GM10266 (cell line): ENCODE measurements at regions not wholly inside any gene's neighbourhood (a gene's known extent, or its start where the extent isn't known, plus 50 kb on each side); places are given as distances from the start of the nearest gene placed in this dataset.

ENCODE experiments used
- DNase-seq: peaks from one replicate; pipeline ENCODE4 v3.0.0; 2012; ENCODE audit errors: extremely low spot score
- TF ChIP-seq, protein P1 (sequence below): IDR thresholded peaks from 2 replicates; pipeline ENCODE4 v1.5.1; 2012; ENCODE audit warnings: mild to moderate bottlenecking, low read depth; ENCODE audit not compliant: control insufficient read depth, insufficient read depth; ENCODE audit errors: missing control alignments

DNA sequence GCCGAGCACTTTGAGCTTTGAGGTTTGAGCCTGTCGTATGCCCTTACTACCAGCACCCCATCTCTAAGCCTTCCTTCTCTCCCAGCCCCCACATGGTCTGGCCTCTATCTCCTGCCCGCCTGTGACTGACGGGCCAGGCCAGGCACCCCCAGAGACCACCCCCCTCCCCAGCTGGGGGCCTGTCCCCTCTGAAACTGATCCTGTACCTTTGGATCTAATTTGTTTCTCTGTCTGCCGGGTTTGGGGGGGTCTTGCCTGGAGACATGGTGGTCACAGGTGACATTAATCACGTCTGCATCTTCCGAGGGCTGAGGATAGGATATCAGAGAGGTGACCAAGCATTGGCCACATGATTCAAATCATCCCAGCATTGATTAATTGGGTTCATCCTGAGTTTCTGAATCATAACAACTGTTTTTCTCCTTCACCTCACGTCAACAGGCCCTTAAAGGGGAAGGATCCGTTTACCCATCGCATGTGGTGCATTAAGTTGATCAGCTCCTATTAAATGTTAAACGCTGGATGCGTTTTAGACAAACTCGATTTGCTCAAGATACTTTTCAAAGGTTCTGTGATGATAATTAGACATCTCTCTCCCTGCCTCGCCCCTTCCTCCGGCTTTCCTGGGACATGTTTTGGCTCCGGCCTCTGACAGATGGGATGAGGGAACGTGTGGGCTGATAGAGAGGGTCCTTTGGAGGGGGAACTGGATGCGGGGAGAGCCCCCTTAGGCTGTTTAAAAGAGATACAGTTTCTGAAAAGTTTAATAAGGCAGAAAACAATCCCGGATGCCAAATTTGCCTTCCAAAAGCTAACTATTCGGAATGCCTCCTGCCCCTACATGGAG lies 63.3 kb upstream of the TBX3 start:
- DNase-seq = no peak
- TF ChIP-seq, protein P1, sequence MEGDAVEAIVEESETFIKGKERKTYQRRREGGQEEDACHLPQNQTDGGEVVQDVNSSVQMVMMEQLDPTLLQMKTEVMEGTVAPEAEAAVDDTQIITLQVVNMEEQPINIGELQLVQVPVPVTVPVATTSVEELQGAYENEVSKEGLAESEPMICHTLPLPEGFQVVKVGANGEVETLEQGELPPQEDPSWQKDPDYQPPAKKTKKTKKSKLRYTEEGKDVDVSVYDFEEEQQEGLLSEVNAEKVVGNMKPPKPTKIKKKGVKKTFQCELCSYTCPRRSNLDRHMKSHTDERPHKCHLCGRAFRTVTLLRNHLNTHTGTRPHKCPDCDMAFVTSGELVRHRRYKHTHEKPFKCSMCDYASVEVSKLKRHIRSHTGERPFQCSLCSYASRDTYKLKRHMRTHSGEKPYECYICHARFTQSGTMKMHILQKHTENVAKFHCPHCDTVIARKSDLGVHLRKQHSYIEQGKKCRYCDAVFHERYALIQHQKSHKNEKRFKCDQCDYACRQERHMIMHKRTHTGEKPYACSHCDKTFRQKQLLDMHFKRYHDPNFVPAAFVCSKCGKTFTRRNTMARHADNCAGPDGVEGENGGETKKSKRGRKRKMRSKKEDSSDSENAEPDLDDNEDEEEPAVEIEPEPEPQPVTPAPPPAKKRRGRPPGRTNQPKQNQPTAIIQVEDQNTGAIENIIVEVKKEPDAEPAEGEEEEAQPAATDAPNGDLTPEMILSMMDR = no peak

DNA sequence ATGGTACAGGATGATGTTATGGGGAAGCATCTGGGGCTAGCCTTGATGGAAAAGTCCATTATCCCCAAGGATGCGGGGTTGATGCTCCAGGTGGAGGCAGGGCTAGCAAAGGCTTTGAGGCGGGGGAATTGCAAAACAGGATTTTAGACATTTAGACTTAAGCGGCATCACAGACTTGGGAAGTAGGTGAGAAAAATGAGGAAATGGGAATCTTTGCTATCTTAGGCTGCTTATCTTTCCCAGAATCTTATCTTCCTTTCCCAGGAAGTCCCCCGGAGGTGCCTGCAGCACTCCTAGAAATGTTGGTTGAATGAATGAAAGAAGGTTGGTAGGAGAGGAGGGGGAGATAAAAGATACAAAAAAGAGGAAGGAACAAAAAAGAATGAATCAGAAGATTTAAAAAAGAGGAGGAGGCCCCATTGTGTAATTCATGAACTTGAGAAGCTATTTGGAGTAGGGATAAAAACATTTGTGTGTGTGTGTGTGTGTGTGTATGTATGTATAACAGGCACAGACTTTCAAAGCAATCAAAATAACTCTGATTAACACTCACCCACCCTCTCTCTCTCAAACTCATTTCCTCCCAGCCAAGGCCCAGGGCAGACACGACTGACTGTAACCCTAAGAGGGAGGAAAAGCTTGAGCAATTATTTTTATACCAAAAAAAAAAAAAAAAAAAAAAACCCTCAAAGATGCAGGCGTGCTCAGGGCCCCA lies 62.5 kb upstream of the TBX3 start:
- DNase-seq = no peak
- TF ChIP-seq, protein P1 = no peak

DNA sequence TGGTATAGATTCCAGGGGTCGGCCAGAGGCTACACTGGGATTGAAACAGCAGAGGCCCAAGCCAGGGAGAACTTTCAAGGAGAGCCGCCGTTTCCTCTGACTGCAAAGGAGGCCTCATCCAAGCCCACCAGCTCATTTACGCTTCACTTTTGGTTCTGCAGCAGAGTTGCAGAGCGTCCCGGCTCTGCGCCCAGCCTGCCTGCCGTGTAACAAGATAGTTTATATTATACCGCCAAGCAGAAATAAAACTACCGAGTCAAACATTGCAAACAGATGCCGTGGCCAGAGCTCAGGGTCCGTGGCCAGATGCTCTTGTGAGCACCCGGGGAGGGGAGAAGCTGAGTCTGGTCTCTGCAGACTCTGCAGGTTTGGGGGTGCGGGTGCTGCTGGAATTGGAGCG lies 60.7 kb upstream of the TBX3 start:
- TF ChIP-seq, protein P1 = no peak
- DNase-seq = no peak

DNA sequence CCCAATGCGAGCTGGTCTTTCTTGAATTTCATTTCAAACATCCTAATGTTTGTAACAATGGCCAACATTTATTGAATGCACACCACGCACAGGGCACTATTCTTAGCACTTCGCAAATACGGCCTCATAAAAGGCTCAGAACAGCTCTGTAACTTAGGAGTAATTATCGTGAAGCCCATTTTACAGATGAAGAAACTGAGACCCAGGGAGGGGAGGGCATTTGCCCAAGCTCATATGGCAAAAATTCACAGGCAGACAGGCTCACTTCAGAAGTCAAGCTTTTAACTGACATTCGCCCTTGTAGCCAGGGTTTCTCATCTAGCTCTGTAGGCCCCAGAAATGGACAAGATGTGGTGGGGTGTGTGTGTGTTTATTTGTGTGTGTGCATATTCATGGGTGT lies 60.3 kb upstream of the TBX3 start:
- TF ChIP-seq, protein P1 = no peak
- DNase-seq = no peak

DNA sequence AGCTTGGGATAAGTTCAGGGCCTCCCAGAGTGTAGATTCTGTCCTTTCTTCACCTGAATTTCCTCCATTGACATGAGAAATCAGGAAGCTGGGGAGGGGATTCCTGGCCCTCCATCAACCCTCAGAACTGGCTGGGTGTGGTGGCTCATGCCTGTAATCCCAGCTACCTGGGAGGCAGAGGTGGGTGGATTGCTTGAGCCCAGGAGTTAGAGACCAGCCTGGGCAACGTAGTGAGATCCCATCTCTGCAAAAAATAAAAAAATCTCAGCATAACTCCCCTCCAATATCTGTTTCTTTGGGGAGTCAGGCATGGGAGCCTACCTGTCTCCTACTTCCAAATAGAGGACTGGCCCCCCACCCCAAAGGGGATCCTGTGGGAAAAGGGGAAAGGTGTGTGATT lies 59.8 kb upstream of the TBX3 start:
- TF ChIP-seq, protein P1 = no peak
- no peak for DNase-seq

DNA sequence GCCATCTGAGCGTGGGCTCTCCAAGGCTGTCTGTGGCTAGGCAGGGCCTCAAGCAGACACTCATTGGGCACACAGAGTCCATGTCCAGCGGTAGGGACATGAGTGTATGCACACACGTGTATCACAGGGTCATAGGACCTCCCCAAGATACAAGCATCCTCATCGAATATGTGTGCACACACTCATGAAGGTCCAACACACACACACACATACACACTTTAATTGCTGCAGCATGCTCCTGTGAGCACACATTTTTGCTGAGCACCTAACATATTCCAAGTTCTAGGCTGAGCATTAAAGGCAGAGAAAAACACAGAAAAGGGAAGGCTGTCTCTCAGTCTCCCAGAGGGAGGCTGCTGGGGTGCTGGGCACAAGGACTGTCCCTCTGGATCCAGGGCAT lies 59.3 kb upstream of the TBX3 start:
- TF ChIP-seq, protein P1 = no peak
- no peak for DNase-seq

DNA sequence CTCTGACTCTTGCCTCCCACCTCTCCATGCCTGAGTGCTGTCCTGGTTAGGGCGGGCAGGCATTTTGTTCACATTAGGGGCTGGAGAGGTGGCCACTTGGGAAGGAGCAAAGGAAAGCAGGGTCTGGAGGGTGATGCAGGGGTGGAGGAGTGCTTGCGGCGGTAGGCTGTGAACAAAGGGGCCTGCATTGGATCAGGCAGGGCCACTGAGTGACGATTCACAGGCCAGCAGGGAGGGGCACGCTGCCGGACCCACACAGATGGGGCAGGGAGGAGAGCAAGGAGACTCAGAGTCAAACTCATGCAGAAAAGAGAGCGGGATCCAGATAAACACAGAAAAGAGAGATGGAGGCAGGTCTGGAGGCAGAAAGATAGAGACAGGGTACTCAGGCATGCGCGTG lies 58.4 kb upstream of the TBX3 start:
- DNase-seq = no peak
- TF ChIP-seq, protein P1 = no peak
